ENCODE measurements at regions not wholly inside any gene's neighbourhood (a gene's known extent, or its start where the extent isn't known, plus 50 kb on each side); places are given as distances from the start of the nearest gene placed in this dataset.

DNA sequence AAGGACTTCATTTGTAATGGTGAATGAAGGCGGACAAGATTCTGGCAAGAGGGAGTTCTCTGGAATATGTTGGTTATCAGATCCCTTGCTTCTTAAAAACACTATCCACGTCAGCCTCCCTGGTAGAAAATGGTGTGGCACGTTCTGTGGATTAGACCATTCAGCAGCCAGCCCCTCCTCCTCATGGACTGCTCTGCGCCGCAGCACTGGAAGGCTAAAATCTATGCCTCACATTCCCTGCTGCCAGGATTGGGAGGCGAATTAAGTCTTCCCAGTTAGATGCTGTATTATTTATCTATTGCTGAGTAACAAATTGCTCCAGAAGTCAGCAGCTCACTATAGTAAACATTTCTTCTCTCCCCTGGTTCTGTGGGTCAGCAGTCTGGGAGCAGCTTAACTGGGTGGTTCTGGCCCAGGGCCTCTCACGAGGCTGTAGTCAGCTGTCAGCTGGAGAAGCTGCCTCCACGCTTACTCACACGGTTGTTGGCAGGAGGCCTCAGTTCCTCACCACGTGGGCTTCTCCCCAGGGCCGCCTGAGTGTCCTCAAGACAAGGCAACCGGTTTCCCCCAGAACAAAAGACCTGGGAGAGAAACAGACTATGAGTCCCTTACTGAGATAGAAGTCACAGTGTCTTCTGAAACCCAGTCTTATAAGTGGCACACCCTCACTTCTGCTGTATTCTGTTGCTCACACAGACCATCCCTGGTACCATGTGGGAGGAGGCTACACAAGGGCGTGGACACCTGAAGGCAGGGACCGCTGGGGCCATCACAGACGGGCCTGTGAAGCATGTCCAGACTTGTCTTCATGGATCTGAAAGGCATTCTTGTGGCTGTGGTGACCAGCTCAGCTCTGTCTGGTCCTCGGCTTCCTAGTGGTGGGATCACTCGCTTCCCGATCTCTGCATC is 101.0 kb downstream of the NRN1 start:
- no peak for DNase-seq
- Histone ChIP-seq H4K20me1 (ENCODE audit: insufficient read depth) (no peaks in the 10 kb centered on the region), H3K9me2 (no peaks in the 10 kb centered on the region), H3F3A (replicated peaks; ENCODE audit: insufficient read depth) (no peaks in the 10 kb centered on the region), H3K4me3 (ENCODE audit: low read depth in 2 of 2, low read length in 1 of 2) (no peak overlapping the region), H2AFZ (ENCODE audit: low read depth) (no peak overlapping the region; the same call in 1 of the 2 replicates), H3K27me3 (ENCODE audit: insufficient read depth) (no peaks in the 10 kb centered on the region), H3K9me3 (no peaks in the 10 kb centered on the region), H3K27ac (ENCODE audit: low read depth in 2 of 2, low read length in 1 of 2) (no peak overlapping the region), H3K4me1 (ENCODE audit: control insufficient read depth in 1 of 2, insufficient read depth in 2 of 2, low read depth in 1 of 2, low read length in 1 of 2) (peaks cover 0 to 7% of the 10 kb centered on the region in 2 experiments; a peak in 1 of 4 replicates), H3K36me3 (replicated peaks in 1 of 2; ENCODE audit: control insufficient read depth in 1 of 2, insufficient read depth in 2 of 2, low read length in 1 of 2) (no peaks in the 10 kb centered on the region), H3K9ac (no peak overlapping the region), H3K79me2 (ENCODE audit: insufficient read depth) (no peaks in the 10 kb centered on the region), H3K4me2 (no peak overlapping the region)
- 66% methylated on average over 14 of the region's 18 CpGs for WGBS (ENCODE audit: low lambda C conversion rate)
- ChIA-PET POLR2A (no interaction called here), CTCF (no interaction called here)
- no peak for TF ChIP-seq MXI1 (IDR thresholded peaks at IDR 0.05; ENCODE audit: low read depth, low read length)
- no peak for TF ChIP-seq EZH2phosphoT487 (IDR thresholded peaks at IDR 0.05; ENCODE audit: borderline replicate concordance, low read depth)
- TF ChIP-seq TEAD4 (IDR thresholded peaks at IDR 0.05; ENCODE audit: borderline replicate concordance, insufficient read depth) = no peak
- TF ChIP-seq JUND (IDR thresholded peaks at IDR 0.05) = peak; percentile 50
- TF ChIP-seq IRF3 (IDR thresholded peaks at IDR 0.05; ENCODE audit: low read depth, low read length) = no peak
- TF ChIP-seq, protein P1, sequence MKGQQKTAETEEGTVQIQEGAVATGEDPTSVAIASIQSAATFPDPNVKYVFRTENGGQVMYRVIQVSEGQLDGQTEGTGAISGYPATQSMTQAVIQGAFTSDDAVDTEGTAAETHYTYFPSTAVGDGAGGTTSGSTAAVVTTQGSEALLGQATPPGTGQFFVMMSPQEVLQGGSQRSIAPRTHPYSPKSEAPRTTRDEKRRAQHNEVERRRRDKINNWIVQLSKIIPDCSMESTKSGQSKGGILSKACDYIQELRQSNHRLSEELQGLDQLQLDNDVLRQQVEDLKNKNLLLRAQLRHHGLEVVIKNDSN (IDR thresholded peaks at IDR 0.05; ENCODE audit: borderline replicate concordance, low read depth) = peak; percentile 75
- no peak for TF ChIP-seq YY1 (IDR thresholded peaks at IDR 0.05; ENCODE audit: low read depth)
- TF ChIP-seq, protein P2, sequence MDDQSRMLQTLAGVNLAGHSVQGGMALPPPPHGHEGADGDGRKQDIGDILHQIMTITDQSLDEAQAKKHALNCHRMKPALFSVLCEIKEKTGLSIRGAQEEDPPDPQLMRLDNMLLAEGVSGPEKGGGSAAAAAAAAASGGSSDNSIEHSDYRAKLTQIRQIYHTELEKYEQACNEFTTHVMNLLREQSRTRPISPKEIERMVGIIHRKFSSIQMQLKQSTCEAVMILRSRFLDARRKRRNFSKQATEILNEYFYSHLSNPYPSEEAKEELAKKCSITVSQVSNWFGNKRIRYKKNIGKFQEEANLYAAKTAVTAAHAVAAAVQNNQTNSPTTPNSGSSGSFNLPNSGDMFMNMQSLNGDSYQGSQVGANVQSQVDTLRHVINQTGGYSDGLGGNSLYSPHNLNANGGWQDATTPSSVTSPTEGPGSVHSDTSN (IDR thresholded peaks at IDR 0.05) = peak; percentile 36; the same call in 1 of the 2 replicates
- no peak for TF ChIP-seq MEF2A (IDR thresholded peaks at IDR 0.05; ENCODE audit: borderline replicate concordance, low read depth)
- peak; percentile 64 for TF ChIP-seq FOSL2 (IDR thresholded peaks at IDR 0.05; ENCODE audit: borderline replicate concordance, low read depth)
- no peak for TF ChIP-seq RCOR1 (IDR thresholded peaks at IDR 0.05; ENCODE audit: low read length)
- peak in 1 of 2 experiments; percentile 23; a peak in 1 of 4 replicates for TF ChIP-seq EP300 (IDR thresholded peaks at IDR 0.05; ENCODE audit: borderline replicate concordance in 1 of 2, low read depth in 1 of 2, low read length in 1 of 2)
- TF ChIP-seq NFIC (IDR thresholded peaks at IDR 0.05; ENCODE audit: borderline replicate concordance) = peak; percentile 70
- TF ChIP-seq RAD21 (IDR thresholded peaks at IDR 0.05; ENCODE audit: low read length) = no peak
- TF ChIP-seq, protein P3, sequence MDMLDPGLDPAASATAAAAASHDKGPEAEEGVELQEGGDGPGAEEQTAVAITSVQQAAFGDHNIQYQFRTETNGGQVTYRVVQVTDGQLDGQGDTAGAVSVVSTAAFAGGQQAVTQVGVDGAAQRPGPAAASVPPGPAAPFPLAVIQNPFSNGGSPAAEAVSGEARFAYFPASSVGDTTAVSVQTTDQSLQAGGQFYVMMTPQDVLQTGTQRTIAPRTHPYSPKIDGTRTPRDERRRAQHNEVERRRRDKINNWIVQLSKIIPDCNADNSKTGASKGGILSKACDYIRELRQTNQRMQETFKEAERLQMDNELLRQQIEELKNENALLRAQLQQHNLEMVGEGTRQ (IDR thresholded peaks at IDR 0.05; ENCODE audit: borderline replicate concordance, low read depth, low read length) = no peak
- TF ChIP-seq TCF12 (IDR thresholded peaks at IDR 0.05) = peak; percentile 38; the same call in 1 of the 2 replicates
- TF ChIP-seq GATA2 (CRISPR knock-in tag; IDR thresholded peaks at IDR 0.05) = no peak
- TF ChIP-seq ELF1 (IDR thresholded peaks at IDR 0.05) = no peak
- no peak for TF ChIP-seq SIN3A (IDR thresholded peaks at IDR 0.05; ENCODE audit: borderline replicate concordance, low read depth, low read length)
- TF ChIP-seq MAX (IDR thresholded peaks at IDR 0.05; ENCODE audit: low read depth) = peak; percentile 85; the same call in 1 of the 2 replicates
- TF ChIP-seq RFX5 (IDR thresholded peaks at IDR 0.05; ENCODE audit: low read length) = no peak
- no peak for TF ChIP-seq CHD2 (IDR thresholded peaks at IDR 0.05; ENCODE audit: low read length, partially characterized antibody)
- TF ChIP-seq FOXM1 (IDR thresholded peaks at IDR 0.05; ENCODE audit: low read depth) = no peak

Measured in SK-N-SH (cell line).